ENCODE measurements at regions not wholly inside any gene's neighbourhood (a gene's known extent, or its start where the extent isn't known, plus 50 kb on each side); places are given as distances from the start of the nearest gene placed in this dataset.

- ChIA-PET POLR2A (no interaction called here), CTCF (ENCODE audit: unreplicated experiment) (no interaction called here)
- Histone ChIP-seq H2AFZ (ENCODE audit: low read length) (no peak overlapping the region), H3K4me3 (ENCODE audit: low read depth, low read length, poor library complexity, severe bottlenecking) (no peak overlapping the region), H3K27ac (ENCODE audit: low read depth, low read length, poor library complexity, severe bottlenecking) (no peak overlapping the region), H3K9me3 (ENCODE audit: low read length) (no peaks in the 10 kb centered on the region), H3K36me3 (ENCODE audit: insufficient read depth, low read length) (no peaks in the 10 kb centered on the region), H4K20me1 (ENCODE audit: insufficient read depth, low read length) (no peaks in the 10 kb centered on the region), H3K79me2 (ENCODE audit: insufficient read depth, low read depth, low read length) (no peaks in the 10 kb centered on the region), H3K9me2 (ENCODE audit: insufficient read depth, low read length) (no peaks in the 10 kb centered on the region), H3K4me2 (ENCODE audit: low read length) (no peak overlapping the region), H3K4me1 (ENCODE audit: insufficient read depth, low read length, poor library complexity, severe bottlenecking) (no peaks in the 10 kb centered on the region)
- DNase-seq (ENCODE audit: low spot score): no peak
- TF ChIP-seq CTCF (conservative IDR thresholded peaks at IDR 0.05; ENCODE audit: low read length) (no peak), EZH2phosphoT487 (IDR thresholded peaks at IDR 0.05; ENCODE audit: borderline replicate concordance, low read depth, low read length) (no peak)
- BruUV-seq (replicated peaks): no TSS peak
- intact Hi-C loops (cut with micrococcal nuclease; ENCODE audit: unreplicated experiment): no loop called here
Measured at GRCh38 chr1:239315631-239316217, 70.6 kb upstream of the CHRM3 start.

GRCh38 chr1:239311331-239311730, 75.0 kb upstream of the CHRM3 start:
- no TSS peak for BruUV-seq (replicated peaks)
- Histone ChIP-seq H3K4me3 (ENCODE audit: low read depth, low read length, poor library complexity, severe bottlenecking) (no peak overlapping the region), H3K36me3 (ENCODE audit: insufficient read depth, low read length) (no peaks in the 10 kb centered on the region), H3K27ac (ENCODE audit: low read depth, low read length, poor library complexity, severe bottlenecking) (no peak overlapping the region), H3K79me2 (ENCODE audit: insufficient read depth, low read depth, low read length) (no peaks in the 10 kb centered on the region), H4K20me1 (ENCODE audit: insufficient read depth, low read length) (no peaks in the 10 kb centered on the region), H2AFZ (ENCODE audit: low read length) (no peak overlapping the region), H3K9me2 (ENCODE audit: insufficient read depth, low read length) (no peaks in the 10 kb centered on the region), H3K9me3 (ENCODE audit: low read length) (no peaks in the 10 kb centered on the region), H3K4me2 (ENCODE audit: low read length) (no peak overlapping the region), H3K4me1 (ENCODE audit: insufficient read depth, low read length, poor library complexity, severe bottlenecking) (no peaks in the 10 kb centered on the region)
- no peak for DNase-seq (ENCODE audit: low spot score)
- ChIA-PET POLR2A (no interaction called here), CTCF (ENCODE audit: unreplicated experiment) (no interaction called here)
- intact Hi-C loops (cut with micrococcal nuclease; ENCODE audit: unreplicated experiment): no loop called here
- TF ChIP-seq CTCF (conservative IDR thresholded peaks at IDR 0.05; ENCODE audit: low read length): no peak
- no peak for TF ChIP-seq EZH2phosphoT487 (IDR thresholded peaks at IDR 0.05; ENCODE audit: borderline replicate concordance, low read depth, low read length)

DNA sequence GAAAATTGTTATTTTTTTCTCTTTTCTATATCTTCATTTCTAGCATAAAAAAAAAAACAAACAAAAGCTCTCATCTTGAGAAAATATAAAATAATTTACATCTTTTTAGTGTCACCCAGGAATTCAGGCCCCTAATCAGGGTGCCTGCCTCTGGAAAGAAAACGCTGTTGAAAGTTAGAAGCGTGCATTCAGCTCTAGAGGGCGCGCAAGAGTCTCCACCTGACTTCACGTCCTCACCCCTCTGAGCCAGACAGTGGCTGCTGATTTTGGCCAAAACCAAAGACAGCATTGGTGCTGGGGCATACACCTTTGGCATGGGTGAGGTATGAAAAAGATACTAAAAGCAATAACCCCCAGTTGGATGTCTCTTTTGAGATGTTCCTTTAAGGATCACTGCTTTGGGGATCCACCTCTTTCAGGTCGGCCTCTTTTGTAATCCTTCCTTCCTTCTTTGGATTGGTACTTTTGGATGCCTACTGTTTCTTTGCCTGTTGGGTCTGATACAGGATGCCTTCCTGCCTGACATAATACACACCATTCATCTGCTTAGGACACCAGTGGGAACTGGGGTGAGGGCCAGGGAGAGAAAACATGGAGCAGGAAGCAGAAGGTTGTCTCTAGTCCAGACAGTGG, 77.6 kb upstream of the CHRM3 start:
- Histone ChIP-seq H3K9me2 (ENCODE audit: insufficient read depth, low read length) (no peaks in the 10 kb centered on the region), H3K4me3 (ENCODE audit: low read depth, low read length, poor library complexity, severe bottlenecking) (no peak overlapping the region), H3K4me2 (ENCODE audit: low read length) (no peak overlapping the region), H4K20me1 (ENCODE audit: insufficient read depth, low read length) (no peaks in the 10 kb centered on the region), H3K9me3 (ENCODE audit: low read length) (no peaks in the 10 kb centered on the region), H2AFZ (ENCODE audit: low read length) (no peak overlapping the region), H3K4me1 (ENCODE audit: insufficient read depth, low read length, poor library complexity, severe bottlenecking) (no peaks in the 10 kb centered on the region), H3K27ac (ENCODE audit: low read depth, low read length, poor library complexity, severe bottlenecking) (no peak overlapping the region), H3K79me2 (ENCODE audit: insufficient read depth, low read depth, low read length) (no peaks in the 10 kb centered on the region), H3K36me3 (ENCODE audit: insufficient read depth, low read length) (no peaks in the 10 kb centered on the region)
- DNase-seq (ENCODE audit: low spot score): no peak
- peak; percentile 41 for TF ChIP-seq CTCF (conservative IDR thresholded peaks at IDR 0.05; ENCODE audit: low read length)
- TF ChIP-seq EZH2phosphoT487 (IDR thresholded peaks at IDR 0.05; ENCODE audit: borderline replicate concordance, low read depth, low read length): no peak
- CTCF ChIA-PET (ENCODE audit: unreplicated experiment): no interaction called here
- BruUV-seq (replicated peaks): no TSS peak
- intact Hi-C loops (cut with micrococcal nuclease; ENCODE audit: unreplicated experiment): no loop called here
- POLR2A ChIA-PET: no interaction called here

All from OCI-LY7 (cell line).